IMR-90 (cell line): ENCODE measurements at regions not wholly inside any gene's neighbourhood (a gene's known extent, or its start where the extent isn't known, plus 50 kb on each side); places are given as distances from the start of the nearest gene placed in this dataset.

ENCODE experiments used
- ATAC-seq: fragments of 200-7000 bp; cut with Tn5 transposase; 2 replicates; pipeline ENCODE4 v1.9.1; 2020; ENCODE audit warnings: low read depth, mild to moderate bottlenecking, moderate library complexity
- BruUV-seq: library from RNA; stranded (reverse); fragments of 400-500 nt; replicated peaks from 2 replicates; lab custom pipeline; 2021; lab: Mats Ljungman, UMichigan
- CTCF ChIA-PET: fragments of 300-600 bp; formaldehyde crosslinking; extraction: SDS; loops from one replicate; lab custom pipeline; 2021; ENCODE audit warnings: antibody characterized with exemption; lab: Yijun Ruan, JAX
- POLR2A ChIA-PET: fragments of 300-600 bp; sonication (Branson Sonifier 250); formaldehyde crosslinking; loops from one replicate; lab custom pipeline; 2022; ENCODE audit warnings: antibody characterized with exemption; ENCODE audit not compliant: unreplicated experiment; lab: Charles Lee
- DNase-seq: peaks from one replicate; pipeline ENCODE4 v3.0.0; 2013
- H2AFZ ChIP-seq: replicated peaks from 2 replicates; pipeline ENCODE3; 2013; ENCODE audit warnings: low read length, mild to moderate bottlenecking; ENCODE audit not compliant: poor library complexity
- H2AK5ac ChIP-seq: 2 replicates; pipeline ENCODE4 v1.6.1; 2013; ENCODE audit warnings: low read depth, low read length, inconsistent platforms
- H2AK9ac ChIP-seq: replicated peaks from 2 replicates; pipeline ENCODE3; 2013; ENCODE audit warnings: mild to moderate bottlenecking, low read depth, low read length, moderate library complexity; ENCODE audit not compliant: poor library complexity
- H2BK120ac ChIP-seq: 2 replicates; pipeline ENCODE4 v1.6.1; 2013; ENCODE audit warnings: low read depth, low read length, inconsistent platforms
- H2BK15ac ChIP-seq: 3 replicates; pipeline ENCODE4 v1.6.1; 2013; ENCODE audit warnings: low read depth, low read length, inconsistent platforms
- H2BK20ac ChIP-seq: 2 replicates; pipeline ENCODE4 v1.6.1; 2013; ENCODE audit warnings: low read depth, mild to moderate bottlenecking, inconsistent platforms, low read length, moderate library complexity
- H2BK5ac ChIP-seq: 2 replicates; pipeline ENCODE4 v1.6.1; 2013; ENCODE audit warnings: mild to moderate bottlenecking, low read depth, low read length, inconsistent platforms; ENCODE audit not compliant: poor library complexity, severe bottlenecking
- H3K14ac ChIP-seq: replicated peaks from 2 replicates; pipeline ENCODE4 v1.6.1; 2013; ENCODE audit warnings: low read depth, low read length, inconsistent platforms
- H3K18ac ChIP-seq: 2 replicates; pipeline ENCODE4 v1.6.1; 2013; ENCODE audit warnings: low read depth, low read length, control low read depth
- H3K23ac ChIP-seq: 2 replicates; pipeline ENCODE4 v1.6.1; 2013; ENCODE audit warnings: low read depth, low read length, inconsistent platforms
- H3K27ac ChIP-seq: 2 replicates; pipeline ENCODE4 v1.5.1; 2013; ENCODE audit warnings: mild to moderate bottlenecking, control low read depth, low read length; ENCODE audit not compliant: insufficient read depth
- H3K27me3 ChIP-seq: 2 replicates; pipeline ENCODE4 v1.6.1; 2013; ENCODE audit warnings: low read length; ENCODE audit not compliant: control insufficient read depth, insufficient read depth
- H3K36me3 ChIP-seq: 2 replicates; pipeline ENCODE4 v1.6.1; 2013; ENCODE audit warnings: low read length, mixed read lengths; ENCODE audit not compliant: control insufficient read depth, insufficient read depth
- H3K4ac ChIP-seq: 2 replicates; pipeline ENCODE4 v1.6.1; 2013; ENCODE audit warnings: low read depth, low read length, inconsistent platforms
- H3K4me1 ChIP-seq: 2 replicates; pipeline ENCODE4 v1.6.1; 2013; ENCODE audit warnings: low read length, mixed read lengths; ENCODE audit not compliant: control insufficient read depth, insufficient read depth
- H3K4me2 ChIP-seq: 2 replicates; pipeline ENCODE4 v1.6.1; 2013; ENCODE audit warnings: low read depth, mild to moderate bottlenecking, control low read depth, low read length, moderate library complexity
- H3K4me3 ChIP-seq: 2 replicates; pipeline ENCODE4 v1.5.1; 2013; ENCODE audit warnings: low read depth, mild to moderate bottlenecking, control low read depth, low read length, moderate library complexity; ENCODE audit not compliant: insufficient read depth
- H3K56ac ChIP-seq: 2 replicates; pipeline ENCODE4 v1.6.1; 2013; ENCODE audit warnings: low read length, inconsistent platforms; ENCODE audit not compliant: insufficient read depth; ENCODE audit errors: extremely low read depth
- H3K79me1 ChIP-seq, 2 experiments: 2 replicates each; pipeline ENCODE4 v1.6.1; 2013; ENCODE audit warnings: low read length in 2 of 2, inconsistent platforms in 1 of 2, low read depth in 1 of 2
- H3K9ac ChIP-seq: 2 replicates; pipeline ENCODE4 v1.6.1; 2013; ENCODE audit warnings: low read depth, low read length, control low read depth
- H3K9me1 ChIP-seq: 2 replicates; pipeline ENCODE4 v1.6.1; 2013; ENCODE audit warnings: low read length, inconsistent platforms; ENCODE audit not compliant: insufficient read depth
- H3K9me3 ChIP-seq: 2 replicates; pipeline ENCODE4 v1.6.1; 2013; ENCODE audit warnings: low read length; ENCODE audit not compliant: control insufficient read depth, insufficient read depth
- H4K20me1 ChIP-seq: 2 replicates; pipeline ENCODE4 v1.6.1; 2013; ENCODE audit warnings: low read length, inconsistent platforms; ENCODE audit not compliant: insufficient read depth
- H4K5ac ChIP-seq: 2 replicates; pipeline ENCODE4 v1.6.1; 2013; ENCODE audit warnings: mild to moderate bottlenecking, low read depth, low read length, control low read depth
- H4K8ac ChIP-seq, 2 experiments: 2 replicates each; pipeline ENCODE4 v1.6.1; 2013; ENCODE audit warnings: low read depth in 2 of 2, low read length in 2 of 2, control low read depth in 1 of 2, inconsistent platforms in 1 of 2
- H4K91ac ChIP-seq: 2 replicates; pipeline ENCODE4 v1.6.1; 2013; ENCODE audit warnings: low read depth, low read length, inconsistent platforms; ENCODE audit not compliant: insufficient read depth
- BHLHE40 ChIP-seq: fragments of 150-350 bp; IDR thresholded peaks from 2 replicates; pipeline ENCODE4 v1.6.1; 2016; ENCODE audit warnings: mild to moderate bottlenecking, low read depth, low read length
- CEBPB ChIP-seq: IDR thresholded peaks from 2 replicates; pipeline ENCODE4 v1.6.1; 2012; ENCODE audit warnings: low read depth, low read length, improper control_type of control experiment
- CHD1 ChIP-seq: IDR thresholded peaks from 2 replicates; pipeline ENCODE4 v1.6.1; 2012; ENCODE audit warnings: low read depth, low read length, improper control_type of control experiment
- FOS ChIP-seq: fragments of 150-350 bp; IDR thresholded peaks from 2 replicates; pipeline ENCODE4 v1.6.1; 2016; ENCODE audit warnings: low read depth, low read length
- MAFK ChIP-seq: IDR thresholded peaks from 2 replicates; pipeline ENCODE4 v1.6.1; 2012; ENCODE audit warnings: low read depth, low read length, improper control_type of control experiment
- MAZ ChIP-seq: IDR thresholded peaks from 2 replicates; pipeline ENCODE4 v1.6.1; 2012; ENCODE audit warnings: low read depth, mild to moderate bottlenecking, low read length, improper control_type of control experiment, moderate library complexity, borderline replicate concordance
- MXI1 ChIP-seq: IDR thresholded peaks from 2 replicates; pipeline ENCODE4 v1.6.1; 2012; ENCODE audit warnings: low read depth, mild to moderate bottlenecking, low read length, moderate library complexity, borderline replicate concordance
- NFE2L2 ChIP-seq: fragments of 150-350 bp; IDR thresholded peaks from 2 replicates; pipeline ENCODE4 v1.6.1; 2016; ENCODE audit warnings: low read depth, mild to moderate bottlenecking, low read length
- POLR2A ChIP-seq: IDR thresholded peaks from 2 replicates; pipeline ENCODE4 v1.6.1; 2012; ENCODE audit warnings: mild to moderate bottlenecking, low read depth, low read length
- RAD21 ChIP-seq: IDR thresholded peaks from 2 replicates; pipeline ENCODE4 v1.6.1; 2012; ENCODE audit warnings: low read length, improper control_type of control experiment
- RCOR1 ChIP-seq: IDR thresholded peaks from 2 replicates; pipeline ENCODE4 v1.6.1; 2012; ENCODE audit warnings: mild to moderate bottlenecking, low read length, improper control_type of control experiment; ENCODE audit not compliant: insufficient replicate concordance
- RFX5 ChIP-seq: IDR thresholded peaks from 2 replicates; pipeline ENCODE4 v1.8.0; 2012; ENCODE audit warnings: low read depth, mild to moderate bottlenecking, low read length, moderate library complexity
- dilution Hi-C: fragments of 300-500 bp; cut with HindIII; formaldehyde crosslinking; loops from one replicate; pipeline ENCODE4 v1.14.3; 2018; ENCODE audit warnings: low sequenced_read_pairs; ENCODE audit not compliant: unreplicated experiment
- in situ Hi-C: fragments of 300-500 bp; cut with MboI; formaldehyde crosslinking; loops from 3 replicates; pipeline ENCODE4 v1.14.3; 2019; ENCODE audit warnings: low sequenced_read_pairs, inconsistent platforms, mixed read lengths
- intact Hi-C: fragments of 100-400 bp; cut with micrococcal nuclease; formaldehyde crosslinking; loops from 2 replicates; pipeline ENCODE4 v1.10.0; 2022
- TF ChIP-seq, protein P1 (sequence below): fragments of 150-350 bp; IDR thresholded peaks from 2 replicates; pipeline ENCODE4 v1.6.1; 2016; ENCODE audit warnings: low read depth, mild to moderate bottlenecking, low read length, moderate library complexity, borderline replicate concordance
- TF ChIP-seq, protein P2 (sequence below): fragments of 150-350 bp; IDR thresholded peaks from 2 replicates; pipeline ENCODE4 v1.6.1; 2017; ENCODE audit warnings: mild to moderate bottlenecking, antibody characterized with exemption, low read length, low read depth
- TF ChIP-seq, protein P3 (sequence below): conservative IDR thresholded peaks from 2 replicates; pipeline ENCODE4 v1.5.1; 2012; ENCODE audit warnings: mild to moderate bottlenecking, low read depth, low read length, improper control_type of control experiment

DNA sequence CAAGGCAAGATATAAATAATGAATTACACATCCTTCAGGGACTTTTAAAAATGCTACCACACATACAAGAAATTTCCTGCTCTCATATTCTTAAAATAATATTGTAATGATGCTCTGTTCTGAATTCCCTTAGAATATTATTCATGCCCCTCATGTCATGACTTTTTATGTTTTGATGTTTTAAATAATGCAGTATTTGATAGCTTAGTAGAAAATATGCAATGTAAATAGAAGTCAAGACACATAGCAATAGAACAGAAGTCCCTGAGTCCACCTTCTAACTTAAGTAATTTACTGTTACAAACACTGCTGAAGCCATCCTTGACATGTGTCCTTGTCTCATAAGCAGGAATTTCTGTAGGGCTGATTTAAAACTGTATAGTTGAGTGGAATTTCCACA is 1071.2 kb upstream of the LCORL start:
- no peak overlapping the region for H3K27ac ChIP-seq
- ATAC-seq (no peak), DNase-seq (no peak)
- H2AFZ ChIP-seq, result no peak overlapping the region
- no peak overlapping the region for H3K4me3 ChIP-seq
- intact Hi-C loops (no loop called here), in situ Hi-C loops (no loop called here), dilution Hi-C loops (no loop called here)
- no peak overlapping the region for H3K56ac ChIP-seq
- no peak overlapping the region for H3K14ac ChIP-seq
- no peak overlapping the region for H2BK5ac ChIP-seq
- no peak overlapping the region for H2BK20ac ChIP-seq
- no peaks in the 10 kb centered on the region for H3K79me1 ChIP-seq
- no peaks in the 10 kb centered on the region for H3K9me1 ChIP-seq
- TF ChIP-seq RAD21, result no peak
- no peak for TF ChIP-seq FOS
- TF ChIP-seq, protein P1, sequence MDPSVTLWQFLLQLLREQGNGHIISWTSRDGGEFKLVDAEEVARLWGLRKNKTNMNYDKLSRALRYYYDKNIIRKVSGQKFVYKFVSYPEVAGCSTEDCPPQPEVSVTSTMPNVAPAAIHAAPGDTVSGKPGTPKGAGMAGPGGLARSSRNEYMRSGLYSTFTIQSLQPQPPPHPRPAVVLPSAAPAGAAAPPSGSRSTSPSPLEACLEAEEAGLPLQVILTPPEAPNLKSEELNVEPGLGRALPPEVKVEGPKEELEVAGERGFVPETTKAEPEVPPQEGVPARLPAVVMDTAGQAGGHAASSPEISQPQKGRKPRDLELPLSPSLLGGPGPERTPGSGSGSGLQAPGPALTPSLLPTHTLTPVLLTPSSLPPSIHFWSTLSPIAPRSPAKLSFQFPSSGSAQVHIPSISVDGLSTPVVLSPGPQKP, result no peak
- no peak for TF ChIP-seq BHLHE40
- no peak for TF ChIP-seq POLR2A
- no peak for TF ChIP-seq RFX5
- TF ChIP-seq CEBPB, result no peak
- TF ChIP-seq, protein P2, sequence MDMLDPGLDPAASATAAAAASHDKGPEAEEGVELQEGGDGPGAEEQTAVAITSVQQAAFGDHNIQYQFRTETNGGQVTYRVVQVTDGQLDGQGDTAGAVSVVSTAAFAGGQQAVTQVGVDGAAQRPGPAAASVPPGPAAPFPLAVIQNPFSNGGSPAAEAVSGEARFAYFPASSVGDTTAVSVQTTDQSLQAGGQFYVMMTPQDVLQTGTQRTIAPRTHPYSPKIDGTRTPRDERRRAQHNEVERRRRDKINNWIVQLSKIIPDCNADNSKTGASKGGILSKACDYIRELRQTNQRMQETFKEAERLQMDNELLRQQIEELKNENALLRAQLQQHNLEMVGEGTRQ, result no peak
- TF ChIP-seq MXI1, result no peak
- no peak for TF ChIP-seq CHD1
- no peak for TF ChIP-seq MAFK
- TF ChIP-seq MAZ, result no peak
- TF ChIP-seq NFE2L2, result no peak
- no peak for TF ChIP-seq RCOR1
- TF ChIP-seq, protein P3, sequence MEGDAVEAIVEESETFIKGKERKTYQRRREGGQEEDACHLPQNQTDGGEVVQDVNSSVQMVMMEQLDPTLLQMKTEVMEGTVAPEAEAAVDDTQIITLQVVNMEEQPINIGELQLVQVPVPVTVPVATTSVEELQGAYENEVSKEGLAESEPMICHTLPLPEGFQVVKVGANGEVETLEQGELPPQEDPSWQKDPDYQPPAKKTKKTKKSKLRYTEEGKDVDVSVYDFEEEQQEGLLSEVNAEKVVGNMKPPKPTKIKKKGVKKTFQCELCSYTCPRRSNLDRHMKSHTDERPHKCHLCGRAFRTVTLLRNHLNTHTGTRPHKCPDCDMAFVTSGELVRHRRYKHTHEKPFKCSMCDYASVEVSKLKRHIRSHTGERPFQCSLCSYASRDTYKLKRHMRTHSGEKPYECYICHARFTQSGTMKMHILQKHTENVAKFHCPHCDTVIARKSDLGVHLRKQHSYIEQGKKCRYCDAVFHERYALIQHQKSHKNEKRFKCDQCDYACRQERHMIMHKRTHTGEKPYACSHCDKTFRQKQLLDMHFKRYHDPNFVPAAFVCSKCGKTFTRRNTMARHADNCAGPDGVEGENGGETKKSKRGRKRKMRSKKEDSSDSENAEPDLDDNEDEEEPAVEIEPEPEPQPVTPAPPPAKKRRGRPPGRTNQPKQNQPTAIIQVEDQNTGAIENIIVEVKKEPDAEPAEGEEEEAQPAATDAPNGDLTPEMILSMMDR, result no peak
- H4K91ac ChIP-seq, result no peak overlapping the region
- no peaks in the 10 kb centered on the region for H3K9me3 ChIP-seq
- H2AK5ac ChIP-seq, result no peak overlapping the region
- no peak overlapping the region for H4K8ac ChIP-seq
- CTCF ChIA-PET, result no interaction called here
- H3K18ac ChIP-seq, result no peak overlapping the region
- no peak overlapping the region for H3K4me2 ChIP-seq
- no peak overlapping the region for H4K5ac ChIP-seq
- no peak overlapping the region for H2BK15ac ChIP-seq
- H4K20me1 ChIP-seq, result no peaks in the 10 kb centered on the region
- no peak overlapping the region for H3K9ac ChIP-seq
- H3K4me1 ChIP-seq, result no peaks in the 10 kb centered on the region
- BruUV-seq, result no TSS peak
- no peak overlapping the region for H2AK9ac ChIP-seq
- no peaks in the 10 kb centered on the region for H3K27me3 ChIP-seq
- H3K4ac ChIP-seq, result no peak overlapping the region
- POLR2A ChIA-PET, result no interaction called here
- no peaks in the 10 kb centered on the region for H3K36me3 ChIP-seq
- no peak overlapping the region for H3K23ac ChIP-seq
- no peak overlapping the region for H2BK120ac ChIP-seq
